Memory B cell (primary cell): ENCODE measurements at regions not wholly inside any gene's neighbourhood (a gene's known extent, or its start where the extent isn't known, plus 50 kb on each side); places are given as distances from the start of the nearest gene placed in this dataset.
"Not testable (repeated sequence)": the region's sequence is repeated elsewhere in the genome, so short reads cannot be mapped to it uniquely, and the experiment has no call there.

ENCODE experiments used
- ATAC-seq: fragments of 150-1000 bp; cut with Tn5 transposase; 2 replicates; pipeline ENCODE4 v1.10.0; 2021; ENCODE audit warnings: low read depth, mild to moderate bottlenecking, moderate library complexity
- DNase-seq, 2 donors: peaks; one replicate each; pipeline ENCODE4 v3.0.0; 2022; ENCODE audit warnings: low spot score in 2 of 2
- H3K27ac Mint-ChIP-seq: one replicate; pipeline ENCODE4 v1.8.0; 2022; ENCODE audit warnings: mild to moderate bottlenecking, moderate library complexity, mixed read lengths
- H3K27me3 Mint-ChIP-seq: one replicate; pipeline ENCODE4 v1.8.0; 2022; ENCODE audit warnings: mixed read lengths
- H3K36me3 Mint-ChIP-seq: one replicate; pipeline ENCODE4 v1.8.0; 2022; ENCODE audit warnings: mild to moderate bottlenecking, mixed read lengths
- H3K4me1 Mint-ChIP-seq: one replicate; pipeline ENCODE4 v1.8.0; 2022; ENCODE audit warnings: mixed read lengths
- H3K4me3 Mint-ChIP-seq: one replicate; pipeline ENCODE4 v1.8.0; 2022; ENCODE audit warnings: mild to moderate bottlenecking, moderate library complexity, mixed read lengths
- H3K9me3 Mint-ChIP-seq: one replicate; pipeline ENCODE4 v1.8.0; 2022; ENCODE audit warnings: mixed read lengths

DNA sequence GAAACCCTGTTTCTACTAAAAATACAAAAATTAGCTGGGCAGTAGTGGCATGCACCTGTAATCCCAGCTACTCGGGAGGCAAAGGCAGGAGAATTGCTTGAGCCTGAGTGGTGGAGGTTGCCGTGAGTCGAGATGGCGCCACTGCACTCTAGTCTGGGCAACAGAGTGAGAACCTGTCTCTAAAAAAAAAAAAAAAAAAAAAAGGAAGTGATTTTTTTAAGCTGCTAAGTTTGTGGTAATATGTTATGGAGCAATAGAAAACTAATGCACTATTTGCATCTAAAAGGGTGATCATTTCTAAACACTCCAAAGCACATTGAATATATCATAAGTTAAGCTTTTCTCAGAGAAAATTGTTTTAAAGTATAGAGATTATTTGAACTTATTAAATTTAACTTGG is 244.8 kb upstream of the SPAG17 start:
- ATAC-seq, result no peak
- no peak for DNase-seq
- Mint-ChIP-seq H3K9me3 (peaks cover 5% of the 10 kb centered on the region), H3K36me3 (no peaks in the 10 kb centered on the region), H3K4me1 (no peaks in the 10 kb centered on the region), H3K27me3 (peaks cover 3% of the 10 kb centered on the region), H3K27ac (no peak overlapping the region), H3K4me3 (no peak overlapping the region)

GRCh38 chr1:118421868-118422350 is 236.9 kb upstream of the SPAG17 start:
- DNase-seq, result no peak
- H3K36me3 Mint-ChIP-seq, result no peaks in the 10 kb centered on the region
- H3K27ac Mint-ChIP-seq, result no peak overlapping the region
- no peak for ATAC-seq
- no peak overlapping the region for H3K4me3 Mint-ChIP-seq
- no peaks in the 10 kb centered on the region for H3K27me3 Mint-ChIP-seq
- peaks cover 2% of the 10 kb centered on the region for H3K9me3 Mint-ChIP-seq
- H3K4me1 Mint-ChIP-seq, result no peaks in the 10 kb centered on the region

DNA sequence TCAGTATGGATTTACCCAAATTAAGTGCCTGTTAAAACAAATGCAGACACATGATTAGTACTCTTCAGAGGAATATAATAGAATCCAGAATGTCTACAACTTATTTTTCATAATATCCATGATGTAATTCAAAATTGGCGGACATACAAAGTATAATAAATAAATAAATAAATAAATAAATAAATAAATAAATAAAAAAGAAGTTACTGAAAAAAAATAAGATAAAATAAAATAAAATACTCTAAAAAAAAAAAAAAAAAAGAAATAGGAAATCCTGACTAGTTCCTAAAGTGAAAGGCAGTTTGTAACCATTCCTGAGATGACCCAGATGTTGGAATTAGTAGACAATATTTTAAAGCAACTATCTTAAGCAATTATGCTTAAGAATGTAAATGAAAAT is 219.0 kb upstream of the SPAG17 start:
- no peak overlapping the region for H3K4me3 Mint-ChIP-seq
- no peaks in the 10 kb centered on the region for H3K36me3 Mint-ChIP-seq
- peaks cover 5% of the 10 kb centered on the region for H3K9me3 Mint-ChIP-seq
- ATAC-seq (no peak), DNase-seq (no peak)
- H3K27ac Mint-ChIP-seq, result no peak overlapping the region
- peaks cover 2% of the 10 kb centered on the region for H3K27me3 Mint-ChIP-seq
- no peaks in the 10 kb centered on the region for H3K4me1 Mint-ChIP-seq

DNA sequence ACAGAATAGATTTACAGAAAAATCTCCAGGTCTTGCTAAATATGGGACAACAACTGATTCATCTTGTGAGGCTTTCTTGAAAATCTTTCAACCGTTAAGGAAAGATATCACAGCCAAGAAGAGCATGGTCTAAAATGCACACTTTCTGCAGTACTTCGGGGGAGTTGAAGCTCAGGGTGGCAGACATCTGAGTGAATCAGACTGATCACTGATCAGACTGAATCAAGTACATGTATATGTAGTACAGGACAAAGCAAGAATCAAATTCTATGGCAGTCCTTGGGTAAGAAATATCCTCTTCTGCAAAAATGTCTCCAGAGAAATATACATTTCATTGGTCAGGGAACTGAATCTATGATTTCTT is 212.4 kb upstream of the SPAG17 start:
- Mint-ChIP-seq H3K27ac (no peak overlapping the region), H3K4me1 (no peaks in the 10 kb centered on the region), H3K27me3 (peaks cover 2% of the 10 kb centered on the region), H3K4me3 (no peak overlapping the region), H3K9me3 (no peaks in the 10 kb centered on the region), H3K36me3 (no peaks in the 10 kb centered on the region)
- ATAC-seq (no peak), DNase-seq (no peak)

- Mint-ChIP-seq H3K36me3 (no peaks in the 10 kb centered on the region), H3K27me3 (peaks cover 2% of the 10 kb centered on the region), H3K27ac (no peak overlapping the region), H3K9me3 (no peaks in the 10 kb centered on the region), H3K4me3 (no peak overlapping the region), H3K4me1 (no peaks in the 10 kb centered on the region)
- no peak for ATAC-seq
- DNase-seq, result no peak
Measured at GRCh38 chr1:118396829-118397495, 211.9 kb upstream of the SPAG17 start.

DNA sequence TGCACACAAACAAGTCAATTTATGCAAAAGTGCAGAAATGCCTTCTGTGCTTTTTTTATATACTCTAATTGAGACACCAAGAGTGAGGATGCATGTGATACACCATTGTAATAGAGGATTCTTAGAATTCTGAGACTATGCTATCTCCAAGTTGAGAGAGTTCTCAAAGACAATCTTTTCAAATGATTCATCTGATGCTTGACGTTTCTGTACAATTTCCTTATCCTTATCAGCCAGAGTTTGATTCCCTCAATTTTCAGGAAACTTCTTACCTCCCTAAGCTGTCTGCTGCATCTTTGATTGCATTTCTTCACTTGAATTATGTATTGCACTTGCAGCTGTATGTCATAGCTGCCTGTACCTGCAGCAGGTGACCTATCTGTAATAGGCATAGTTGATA is 211.3 kb upstream of the SPAG17 start:
- Mint-ChIP-seq H3K4me3 (no peak overlapping the region), H3K27ac (no peak overlapping the region), H3K27me3 (peaks cover 2% of the 10 kb centered on the region), H3K4me1 (no peaks in the 10 kb centered on the region), H3K36me3 (no peaks in the 10 kb centered on the region), H3K9me3 (no peaks in the 10 kb centered on the region)
- DNase-seq (no peak), ATAC-seq (no peak)

GRCh38 chr1:118395430-118395991 is 210.5 kb upstream of the SPAG17 start:
- Mint-ChIP-seq H3K4me1 (no peaks in the 10 kb centered on the region), H3K9me3 (no peaks in the 10 kb centered on the region), H3K36me3 (no peaks in the 10 kb centered on the region), H3K27ac (no peak overlapping the region), H3K27me3 (peaks cover 2% of the 10 kb centered on the region), H3K4me3 (no peak overlapping the region)
- DNase-seq (no peak), ATAC-seq (no peak)

GRCh38 chr1:118390955-118391354 is 205.9 kb upstream of the SPAG17 start:
- no peak for DNase-seq
- ATAC-seq, result no peak
- Mint-ChIP-seq H3K9me3 (no peaks in the 10 kb centered on the region), H3K36me3 (no peaks in the 10 kb centered on the region), H3K27ac (no peak overlapping the region), H3K4me1 (no peaks in the 10 kb centered on the region), H3K27me3 (no peaks in the 10 kb centered on the region), H3K4me3 (no peak overlapping the region)

DNA sequence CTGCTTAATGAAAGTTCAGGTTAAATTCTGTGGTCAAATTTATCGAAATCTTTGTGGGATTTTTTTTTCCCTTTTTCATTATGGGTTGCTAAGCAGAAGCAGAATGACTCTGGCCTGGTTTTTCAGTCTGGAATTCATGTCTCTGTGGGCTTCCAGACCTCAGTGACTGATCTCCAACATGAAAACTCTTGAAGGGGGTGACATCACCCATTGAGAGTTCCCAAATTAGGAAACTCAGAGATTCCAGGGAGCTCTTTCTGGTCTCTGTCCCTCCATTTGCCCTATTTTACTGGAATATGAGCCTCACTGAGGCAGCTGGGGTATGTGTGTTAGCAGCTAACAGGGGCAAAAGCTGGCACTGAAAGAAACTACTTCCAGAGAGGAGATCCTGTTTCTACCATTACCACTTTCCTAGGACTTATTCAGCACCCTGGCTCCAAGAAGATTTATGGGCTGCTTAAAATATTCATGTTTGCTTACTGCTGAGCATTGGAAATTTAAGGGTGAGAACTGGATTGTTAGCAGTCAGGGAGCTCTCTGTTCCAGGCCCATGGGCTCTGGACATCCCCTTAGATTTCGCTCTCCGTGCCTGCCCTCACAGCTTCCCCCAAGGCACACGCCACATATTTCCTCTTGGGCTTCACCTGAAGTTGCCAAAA is 203.4 kb upstream of the SPAG17 start:
- H3K36me3 Mint-ChIP-seq, result no peaks in the 10 kb centered on the region
- H3K9me3 Mint-ChIP-seq, result no peaks in the 10 kb centered on the region
- no peak for ATAC-seq
- no peak overlapping the region for H3K27ac Mint-ChIP-seq
- H3K4me1 Mint-ChIP-seq, result no peaks in the 10 kb centered on the region
- no peaks in the 10 kb centered on the region for H3K27me3 Mint-ChIP-seq
- no peak for DNase-seq
- H3K4me3 Mint-ChIP-seq, result no peak overlapping the region

DNA sequence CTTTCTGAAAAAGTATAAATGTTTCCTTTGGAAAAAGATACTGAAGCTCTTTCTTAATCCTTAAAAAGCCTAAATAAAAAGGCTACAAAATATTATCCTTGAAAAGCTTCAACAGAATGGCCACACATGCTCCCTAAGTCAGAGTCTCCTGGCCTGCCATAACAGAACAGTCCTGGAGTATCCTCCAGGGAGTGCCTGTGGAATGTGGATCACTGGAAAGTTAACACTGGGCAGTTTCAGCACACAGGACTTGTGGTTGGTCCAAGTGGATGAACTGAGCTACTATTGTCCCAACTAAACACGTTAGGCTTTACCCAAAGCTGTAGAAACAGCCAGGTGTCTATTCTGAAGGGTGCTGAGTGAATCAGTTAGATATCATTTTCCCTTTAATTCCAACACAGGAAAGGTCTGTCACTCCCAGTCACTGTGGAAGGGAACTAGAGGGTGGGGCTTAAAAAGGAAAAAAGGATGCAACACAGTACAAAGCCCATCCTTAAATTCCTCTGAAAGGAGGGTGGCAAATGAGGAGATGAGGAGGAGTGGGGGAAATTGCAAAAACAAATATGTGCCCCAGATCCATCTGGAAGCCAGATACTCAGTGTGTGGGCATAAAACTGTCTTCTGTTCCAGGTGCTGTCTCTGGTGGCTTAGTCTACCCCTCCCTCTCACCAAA is 196.3 kb upstream of the SPAG17 start:
- Mint-ChIP-seq H3K9me3 (peaks cover 6% of the 10 kb centered on the region), H3K4me1 (no peaks in the 10 kb centered on the region), H3K4me3 (no peak overlapping the region), H3K27me3 (no peaks in the 10 kb centered on the region), H3K27ac (no peak overlapping the region), H3K36me3 (no peaks in the 10 kb centered on the region)
- DNase-seq (no peak), ATAC-seq (no peak)

DNA sequence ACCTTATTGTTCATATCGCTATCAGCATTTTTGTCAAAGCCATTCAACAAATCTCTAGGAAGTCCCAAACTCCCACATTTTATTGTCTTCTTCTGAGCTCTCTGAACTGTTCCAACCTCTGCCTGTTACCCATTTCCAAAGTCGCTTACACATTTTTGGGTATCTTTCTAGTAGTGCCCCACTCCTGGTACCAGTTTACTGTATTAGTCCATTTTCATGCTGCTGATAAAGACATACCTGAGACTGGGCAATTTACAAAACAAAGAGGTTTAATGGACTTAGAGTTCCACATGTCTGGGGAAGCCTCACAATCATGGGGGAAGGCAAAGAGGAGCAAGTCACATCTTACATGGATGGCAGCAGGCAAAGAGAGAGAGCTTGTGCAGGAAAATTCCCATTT is 192.2 kb upstream of the SPAG17 start:
- not testable (repeated sequence) for H3K36me3 Mint-ChIP-seq, H3K4me3 Mint-ChIP-seq, ATAC-seq, H3K27ac Mint-ChIP-seq, H3K27me3 Mint-ChIP-seq, H3K4me1 Mint-ChIP-seq, DNase-seq
- H3K9me3 Mint-ChIP-seq, result peaks cover 17% of the 10 kb centered on the region

GRCh38 chr1:118371612-118372011 is 186.6 kb upstream of the SPAG17 start:
- Mint-ChIP-seq H3K36me3 (peaks cover 3% of the 10 kb centered on the region), H3K27ac (no peak overlapping the region), H3K9me3 (peaks cover 20% of the 10 kb centered on the region), H3K4me1 (no peaks in the 10 kb centered on the region), H3K27me3 (no peaks in the 10 kb centered on the region), H3K4me3 (no peak overlapping the region)
- no peak for ATAC-seq
- DNase-seq, result no peak

- Mint-ChIP-seq H3K4me1 (no peaks in the 10 kb centered on the region), H3K9me3 (peaks cover 23% of the 10 kb centered on the region), H3K36me3 (peaks cover 3% of the 10 kb centered on the region), H3K27me3 (no peaks in the 10 kb centered on the region), H3K27ac (no peak overlapping the region), H3K4me3 (no peak overlapping the region)
- no peak for ATAC-seq
- DNase-seq, result no peak
Measured at GRCh38 chr1:118370861-118371260, 185.8 kb upstream of the SPAG17 start.

- DNase-seq (no peak), ATAC-seq (no peak)
- Mint-ChIP-seq H3K27me3 (no peaks in the 10 kb centered on the region), H3K4me3 (no peak overlapping the region), H3K4me1 (no peaks in the 10 kb centered on the region), H3K27ac (no peak overlapping the region), H3K36me3 (peaks cover 1% of the 10 kb centered on the region), H3K9me3 (peaks cover 17% of the 10 kb centered on the region)
Measured at GRCh38 chr1:118366286-118366685, 181.3 kb upstream of the SPAG17 start.
